PC-3 (cell line): ENCODE measurements at regions not wholly inside any gene's neighbourhood (a gene's known extent, or its start where the extent isn't known, plus 50 kb on each side); places are given as distances from the start of the nearest gene placed in this dataset.

Experiments
- EZH2 ChIP-seq: fragments of 300-600 bp; sonication (generic); IDR thresholded peaks from one replicate; pipeline ENCODE4 v1.6.1; 2017; ENCODE audit warnings: antibody characterized with exemption, mild to moderate bottlenecking, low read length; ENCODE audit not compliant: unreplicated experiment
- TF ChIP-seq, protein P1 (sequence below): fragments of 300-600 bp; sonication (generic); conservative IDR thresholded peaks from 2 replicates; pipeline ENCODE4 v1.5.1; 2017; ENCODE audit warnings: antibody characterized with exemption, low read depth, mild to moderate bottlenecking, low read length

DNA sequence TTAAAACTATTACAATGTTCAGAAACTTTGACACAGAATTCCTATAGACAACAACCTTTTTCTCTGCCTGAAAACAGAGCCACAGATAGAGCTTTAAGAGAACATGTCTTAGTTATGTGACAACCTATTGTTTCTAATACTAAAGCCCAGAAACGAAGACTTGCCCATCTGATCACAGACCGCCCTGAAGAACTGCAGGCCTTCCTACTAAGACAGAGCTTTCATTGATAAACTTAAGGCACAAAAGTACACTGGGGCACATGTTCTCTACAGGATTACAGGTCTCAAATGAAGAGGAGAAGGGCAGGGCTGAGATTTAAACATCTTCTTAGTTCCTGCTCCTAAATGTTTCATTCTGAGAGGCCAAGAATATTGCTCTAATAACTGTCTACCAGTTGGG lies 452.7 kb downstream of the KCNT2 start:
- TF ChIP-seq, protein P1, sequence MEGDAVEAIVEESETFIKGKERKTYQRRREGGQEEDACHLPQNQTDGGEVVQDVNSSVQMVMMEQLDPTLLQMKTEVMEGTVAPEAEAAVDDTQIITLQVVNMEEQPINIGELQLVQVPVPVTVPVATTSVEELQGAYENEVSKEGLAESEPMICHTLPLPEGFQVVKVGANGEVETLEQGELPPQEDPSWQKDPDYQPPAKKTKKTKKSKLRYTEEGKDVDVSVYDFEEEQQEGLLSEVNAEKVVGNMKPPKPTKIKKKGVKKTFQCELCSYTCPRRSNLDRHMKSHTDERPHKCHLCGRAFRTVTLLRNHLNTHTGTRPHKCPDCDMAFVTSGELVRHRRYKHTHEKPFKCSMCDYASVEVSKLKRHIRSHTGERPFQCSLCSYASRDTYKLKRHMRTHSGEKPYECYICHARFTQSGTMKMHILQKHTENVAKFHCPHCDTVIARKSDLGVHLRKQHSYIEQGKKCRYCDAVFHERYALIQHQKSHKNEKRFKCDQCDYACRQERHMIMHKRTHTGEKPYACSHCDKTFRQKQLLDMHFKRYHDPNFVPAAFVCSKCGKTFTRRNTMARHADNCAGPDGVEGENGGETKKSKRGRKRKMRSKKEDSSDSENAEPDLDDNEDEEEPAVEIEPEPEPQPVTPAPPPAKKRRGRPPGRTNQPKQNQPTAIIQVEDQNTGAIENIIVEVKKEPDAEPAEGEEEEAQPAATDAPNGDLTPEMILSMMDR = no peak
- no peak for TF ChIP-seq EZH2
